HCT116 (cell line): ENCODE measurements at regions not wholly inside any gene's neighbourhood (a gene's known extent, or its start where the extent isn't known, plus 50 kb on each side); places are given as distances from the start of the nearest gene placed in this dataset.

Source experiments
- ATAC-seq: fragments of 200-7000 bp; cut with Tn5 transposase; 2 replicates; pipeline ENCODE4 v1.9.1; 2020; ENCODE audit warnings: mild to moderate bottlenecking, moderate library complexity
- BruUV-seq: library from RNA; stranded (reverse); fragments of 400-500 nt; replicated peaks from 2 replicates; lab custom pipeline; 2021; lab: Mats Ljungman, UMichigan
- CTCF ChIA-PET: fragments of 300-600 bp; sonication (Branson Sonifier 250); formaldehyde crosslinking; loops from one replicate; lab custom pipeline; 2021; ENCODE audit warnings: antibody characterized with exemption; lab: Charles Lee
- POLR2A ChIA-PET: fragments of 300-600, 350-600 bp; sonication (Branson Sonifier 250); formaldehyde crosslinking; loops from one replicate; lab custom pipeline; 2021; ENCODE audit warnings: antibody characterized with exemption; lab: Charles Lee
- RAD21 ChIA-PET, 2 experiments: fragments of 300-600 bp; sonication (Branson Sonifier 250); formaldehyde crosslinking; loops; one replicate each; lab custom pipeline; 2023; ENCODE audit warnings: low total read pairs in 2 of 2; ENCODE audit not compliant: uncharacterized antibody in 2 of 2, unreplicated experiment in 2 of 2, low non-redundant PET in 1 of 2; lab: Charles Lee
- DNase-seq: peaks from one replicate; pipeline ENCODE4 v3.0.0-alpha.2; 2010; ENCODE audit warnings: low read depth, low spot score
- H2AFZ ChIP-seq: fragments of 200-600 bp; shearing (Covaris generic), sonication (generic); 2 replicates; pipeline ENCODE4 v1.6.1; 2017; ENCODE audit warnings: low read depth, mixed run types, mixed read lengths, antibody characterized with exemption, low read length; ENCODE audit not compliant: poor library complexity, severe bottlenecking
- H3K27ac ChIP-seq: 2 replicates; pipeline ENCODE4 v1.5.1; 2012; ENCODE audit warnings: low read depth, low read length
- H3K27me3 ChIP-seq: fragments of 200-600 bp; sonication (generic); 2 replicates; pipeline ENCODE4 v1.6.1; 2016; ENCODE audit warnings: mixed run types, low read length, mixed read lengths; ENCODE audit not compliant: insufficient read depth
- H3K36me3 ChIP-seq, 2 experiments: fragments of 200-500 bp in 1 of 2; fragments of 200-600 bp in 1 of 2; sonication (Bioruptor generic) in 1 of 2; sonication (generic) in 1 of 2; 2 replicates each; pipeline versions ENCODE4 v1.5.1 to v1.6.1; 2014 to 2016; ENCODE audit warnings: low read length in 2 of 2, inconsistent platforms in 1 of 2, mixed read lengths in 1 of 2, mixed run types in 1 of 2; ENCODE audit not compliant: insufficient read depth in 2 of 2, control insufficient read depth in 1 of 2
- H3K4me1 ChIP-seq, 2 experiments: fragments of 200-600 bp in 1 of 2; sonication (generic) in 1 of 2; 2 replicates each; pipeline versions ENCODE4 v1.5.1 to v1.6.1; 2012 to 2017; ENCODE audit warnings: low read length in 2 of 2, inconsistent platforms in 1 of 2, mild to moderate bottlenecking in 1 of 2, mixed read lengths in 1 of 2, mixed run types in 1 of 2, moderate library complexity in 1 of 2; ENCODE audit not compliant: insufficient read depth in 2 of 2, control insufficient read depth in 1 of 2
- H3K4me2 ChIP-seq: fragments of 200-600 bp; sonication (generic); 2 replicates; pipeline ENCODE4 v1.6.1; 2017; ENCODE audit warnings: mixed run types, low read length, mixed read lengths
- H3K4me3 ChIP-seq, 2 experiments: fragments of 200-600 bp in 1 of 2; sonication (generic) in 1 of 2; replicated peaks in 1 of 2; 2 replicates each; pipeline ENCODE4 v1.5.1; 2011 to 2016; ENCODE audit warnings: low read length in 2 of 2, control low read depth in 1 of 2, low read depth in 1 of 2, mild to moderate bottlenecking in 1 of 2, mixed read lengths in 1 of 2, mixed run types in 1 of 2
- H3K79me2 ChIP-seq: fragments of 200-600 bp; sonication (generic); 2 replicates; pipeline ENCODE4 v1.6.1; 2017; ENCODE audit warnings: mild to moderate bottlenecking, mixed run types, low read length, moderate library complexity, mixed read lengths; ENCODE audit not compliant: insufficient read depth
- H3K9ac ChIP-seq: fragments of 200-600 bp; sonication (generic); 2 replicates; pipeline ENCODE4 v1.6.1; 2016; ENCODE audit warnings: low read length, mixed read lengths
- H3K9me2 ChIP-seq: fragments of 200-600 bp; sonication (generic), shearing (Covaris generic); 2 replicates; pipeline ENCODE4 v1.6.1; 2017; ENCODE audit warnings: mixed run types, mild to moderate bottlenecking, moderate library complexity; ENCODE audit not compliant: insufficient read depth
- H3K9me3 ChIP-seq, 2 experiments: fragments of 200-500 bp in 1 of 2; fragments of 200-600 bp in 1 of 2; sonication (Bioruptor generic) in 1 of 2; sonication (generic) in 1 of 2; 2 replicates each; pipeline ENCODE4 v1.6.1; 2014 to 2017; ENCODE audit warnings: low read length in 2 of 2, mixed read lengths in 2 of 2, inconsistent platforms in 1 of 2, low read depth in 1 of 2, mild to moderate bottlenecking in 1 of 2, mixed run types in 1 of 2, moderate library complexity in 1 of 2; ENCODE audit not compliant: control insufficient read depth in 1 of 2, insufficient read depth in 1 of 2
- H4K20me1 ChIP-seq: fragments of 200-600 bp; sonication (generic), shearing (Covaris generic); 2 replicates; pipeline ENCODE4 v1.6.1; 2017; ENCODE audit warnings: mixed run types, mild to moderate bottlenecking, moderate library complexity; ENCODE audit not compliant: insufficient read depth
- CBX3 ChIP-seq: IDR thresholded peaks from 2 replicates; pipeline ENCODE4 v1.6.1; 2012; ENCODE audit warnings: low read depth
- CEBPB ChIP-seq: IDR thresholded peaks from 2 replicates; pipeline ENCODE4 v1.6.1; 2012; ENCODE audit warnings: low read depth
- CTCF ChIP-seq, 3 experiments: fragments of 200-600 bp in 1 of 3; sonication (generic) in 1 of 3; IDR thresholded peaks in 2 of 3; conservative IDR thresholded peaks in 1 of 3; 2 replicates each; pipeline ENCODE4 v1.5.1; 2012 to 2017; ENCODE audit warnings: low read depth in 2 of 3, low read length in 2 of 3, antibody characterized with exemption in 1 of 3, borderline replicate concordance in 1 of 3, control low read depth in 1 of 3, mild to moderate bottlenecking in 1 of 3, mixed read lengths in 1 of 3, mixed run types in 1 of 3, moderate library complexity in 1 of 3; ENCODE audit not compliant: insufficient read depth in 1 of 3
- EGR1 ChIP-seq: IDR thresholded peaks from 2 replicates; pipeline ENCODE4 v1.6.1; 2012; ENCODE audit warnings: low read depth
- EZH2 ChIP-seq: fragments of 200-600 bp; sonication (generic); IDR thresholded peaks from 2 replicates; pipeline ENCODE4 v1.6.1; 2017; ENCODE audit warnings: antibody characterized with exemption, mixed run types
- RAD21 ChIP-seq: IDR thresholded peaks from 2 replicates; pipeline ENCODE4 v1.6.1; 2012; ENCODE audit warnings: low read depth, mild to moderate bottlenecking
- SIN3A ChIP-seq: IDR thresholded peaks from 2 replicates; pipeline ENCODE4 v1.6.1; 2012; ENCODE audit warnings: low read depth
- TCF7L2 ChIP-seq: IDR thresholded peaks from 2 replicates; pipeline ENCODE4 v1.7.0; 2011; ENCODE audit warnings: borderline replicate concordance, inconsistent platforms; ENCODE audit not compliant: insufficient read depth, insufficient read length; ENCODE audit errors: extremely low read depth
- ZBTB33 ChIP-seq: IDR thresholded peaks from 2 replicates; pipeline ENCODE4 v1.6.1; 2011; ENCODE audit warnings: mild to moderate bottlenecking, low read length, moderate library complexity; ENCODE audit not compliant: insufficient replicate concordance; ENCODE audit errors: extremely low read depth
- ZFX ChIP-seq: fragments of 450-650 bp; IDR thresholded peaks from 2 replicates; pipeline ENCODE4 v1.6.1; 2017
- ZNF274 ChIP-seq: fragments of 200-500 bp; sonication (Bioruptor generic); IDR thresholded peaks from 2 replicates; pipeline ENCODE4 v1.6.1; 2014; ENCODE audit warnings: mild to moderate bottlenecking, low read depth, low read length, inconsistent platforms
- intact Hi-C: fragments of 100-400 bp; cut with micrococcal nuclease; formaldehyde crosslinking; loops from 2 replicates; pipeline ENCODE4 v1.10.0; 2022

- Histone ChIP-seq H4K20me1 (no peaks in the 10 kb centered on the region), H2AFZ (no peak overlapping the region), H3K27ac (no peak overlapping the region), H3K4me2 (no peak overlapping the region), H3K9ac (no peak overlapping the region), H3K27me3 (no peaks in the 10 kb centered on the region), H3K4me1 (no peaks in the 10 kb centered on the region), H3K4me3 (no peak overlapping the region), H3K36me3 (no peaks in the 10 kb centered on the region), H3K79me2 (no peaks in the 10 kb centered on the region), H3K9me3 (peaks cover 3 to 12% of the 10 kb centered on the region in 2 experiments; a peak in 2 of 4 replicates), H3K9me2 (no peaks in the 10 kb centered on the region)
- DNase-seq = no peak
- BruUV-seq = no TSS peak
- ATAC-seq = no peak
- POLR2A ChIA-PET = no interaction called here
- intact Hi-C loops = no loop called here
- no peak for TF ChIP-seq CEBPB
- no peak for TF ChIP-seq ZBTB33
- TF ChIP-seq ZFX = no peak
- TF ChIP-seq RAD21 = no peak
- RAD21 ChIA-PET = no interaction called here
- CTCF ChIA-PET = no interaction called here
These were observed 1189.1 kb downstream of the CDH9 start for GRCh38 chr5:25849270-25849669.

- DNase-seq (no peak), ATAC-seq (no peak)
- no peaks in the 10 kb centered on the region for H3K4me1 ChIP-seq
- H3K9me2 ChIP-seq = no peaks in the 10 kb centered on the region
- BruUV-seq = no TSS peak
- intact Hi-C loops = no loop called here
- H3K27ac ChIP-seq = no peak overlapping the region
- H3K36me3 ChIP-seq = no peaks in the 10 kb centered on the region
- H3K79me2 ChIP-seq = no peaks in the 10 kb centered on the region
- H4K20me1 ChIP-seq = no peaks in the 10 kb centered on the region
- H3K4me2 ChIP-seq = no peak overlapping the region
- POLR2A ChIA-PET = no interaction called here
- peaks cover 3 to 13% of the 10 kb centered on the region in 2 experiments; a peak in 3 of 4 replicates for H3K9me3 ChIP-seq
- H3K27me3 ChIP-seq = no peaks in the 10 kb centered on the region
- H3K4me3 ChIP-seq = no peak overlapping the region
- CTCF ChIA-PET = no interaction called here
- no peak overlapping the region for H2AFZ ChIP-seq
- no peak overlapping the region for H3K9ac ChIP-seq
- RAD21 ChIA-PET = no interaction called here
- TF ChIP-seq EGR1 (no peak), CTCF (IDR thresholded peaks at IDR 0.05 in 2 of 3, conservative IDR thresholded peaks at IDR 0.05 in 1 of 3; ENCODE audit: borderline replicate concordance in 1 of 3, insufficient read depth in 1 of 3, low read depth in 2 of 3, low read length in 2 of 3) (no peak), SIN3A (no peak), CEBPB (no peak), ZBTB33 (no peak), CBX3 (no peak), ZNF274 (no peak), EZH2 (no peak), TCF7L2 (no peak)
These were observed 1178.6 kb upstream of the CDH10 start for GRCh38 chr5:25823330-25823873.
